ENCODE measurements at regions not wholly inside any gene's neighbourhood (a gene's known extent, or its start where the extent isn't known, plus 50 kb on each side); places are given as distances from the start of the nearest gene placed in this dataset.
"Not testable (repeated sequence)": the region's sequence is repeated elsewhere in the genome, so short reads cannot be mapped to it uniquely, and the experiment has no call there.

DNA sequence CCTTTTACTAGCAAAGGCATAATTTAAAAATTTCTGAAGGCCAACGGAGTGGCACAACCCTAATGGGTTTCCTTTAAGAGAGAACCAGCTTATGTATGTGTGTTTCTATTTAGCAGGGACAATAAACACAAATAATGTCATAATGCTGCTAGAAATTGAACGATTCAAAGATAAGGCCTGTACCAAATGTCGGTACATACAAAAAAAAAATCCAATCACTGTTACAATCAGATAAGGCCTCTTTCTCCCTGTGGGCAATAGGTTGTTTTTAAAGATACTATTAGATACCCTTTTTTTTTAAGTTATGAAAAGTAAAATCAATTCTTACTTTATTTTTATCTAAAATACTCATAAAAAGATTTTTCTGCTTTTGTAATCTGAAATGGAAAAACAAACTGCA lies 821.0 kb downstream of the PRELID2 start:
- DNase-seq (ENCODE audit: low read depth): no peak
- H3K4me3 ChIP-seq (ENCODE audit: insufficient read depth, low read depth, low read length): no peak overlapping the region
- H3K9ac ChIP-seq (ENCODE audit: low read length): no peak overlapping the region
- Mint-ChIP-seq H3K27ac (ENCODE audit: unreplicated experiment) (no peak overlapping the region), H3K4me3 (ENCODE audit: unreplicated experiment) (no peak overlapping the region), H3K27me3 (ENCODE audit: low read depth, unreplicated experiment) (no peaks in the 10 kb centered on the region), H3K9me3 (ENCODE audit: unreplicated experiment) (no peaks in the 10 kb centered on the region), H3K36me3 (ENCODE audit: low read depth, unreplicated experiment) (no peaks in the 10 kb centered on the region), H3K4me1 (ENCODE audit: low read depth, unreplicated experiment) (no peaks in the 10 kb centered on the region)
- no peaks in the 10 kb centered on the region for H3K4me1 ChIP-seq (ENCODE audit: insufficient read depth, low read length)
- H3K9me3 ChIP-seq (ENCODE audit: insufficient read depth, low read depth, low read length): no peaks in the 10 kb centered on the region
- no peaks in the 10 kb centered on the region for H3K79me2 ChIP-seq (ENCODE audit: insufficient read depth, low read length)
- no peaks in the 10 kb centered on the region for H4K20me1 ChIP-seq (ENCODE audit: insufficient read depth, low read length)
- FAIRE-seq: no peak
- H3K36me3 ChIP-seq (ENCODE audit: insufficient read depth, low read length): no peaks in the 10 kb centered on the region
- H3K27ac ChIP-seq (ENCODE audit: low read depth, low read length): no peak overlapping the region
- no peak overlapping the region for H2AFZ ChIP-seq (ENCODE audit: low read depth, low read length)
- no peaks in the 10 kb centered on the region for H3K27me3 ChIP-seq (ENCODE audit: insufficient read depth, low read length)
- no peak for TF ChIP-seq EZH2 (IDR thresholded peaks at IDR 0.05; ENCODE audit: insufficient read depth, low read length)
- H3K4me2 ChIP-seq (ENCODE audit: low read length): no peak overlapping the region

- no peak overlapping the region for H3K27ac Mint-ChIP-seq (ENCODE audit: unreplicated experiment)
- H3K79me2 ChIP-seq (ENCODE audit: insufficient read depth, low read length): no peaks in the 10 kb centered on the region
- H3K4me2 ChIP-seq (ENCODE audit: low read length): no peak overlapping the region
- H3K27me3 ChIP-seq (ENCODE audit: insufficient read depth, low read length): no peaks in the 10 kb centered on the region
- H3K9ac ChIP-seq (ENCODE audit: low read length): no peak overlapping the region
- no peaks in the 10 kb centered on the region for H3K4me1 ChIP-seq (ENCODE audit: insufficient read depth, low read length)
- no peak overlapping the region for H2AFZ ChIP-seq (ENCODE audit: low read depth, low read length)
- FAIRE-seq (no peak), DNase-seq (ENCODE audit: low read depth) (no peak)
- H3K4me3 ChIP-seq (ENCODE audit: insufficient read depth, low read depth, low read length): no peak overlapping the region
- no peaks in the 10 kb centered on the region for H3K27me3 Mint-ChIP-seq (ENCODE audit: low read depth, unreplicated experiment)
- H3K36me3 ChIP-seq (ENCODE audit: insufficient read depth, low read length): no peaks in the 10 kb centered on the region
- H3K9me3 Mint-ChIP-seq (ENCODE audit: unreplicated experiment): no peaks in the 10 kb centered on the region
- no peaks in the 10 kb centered on the region for H3K4me1 Mint-ChIP-seq (ENCODE audit: low read depth, unreplicated experiment)
- H3K4me3 Mint-ChIP-seq (ENCODE audit: unreplicated experiment): no peak overlapping the region
- H3K27ac ChIP-seq (ENCODE audit: low read depth, low read length): no peak overlapping the region
- no peaks in the 10 kb centered on the region for H4K20me1 ChIP-seq (ENCODE audit: insufficient read depth, low read length)
- H3K36me3 Mint-ChIP-seq (ENCODE audit: low read depth, unreplicated experiment): no peaks in the 10 kb centered on the region
- no peaks in the 10 kb centered on the region for H3K9me3 ChIP-seq (ENCODE audit: insufficient read depth, low read depth, low read length)
- TF ChIP-seq, protein P1, sequence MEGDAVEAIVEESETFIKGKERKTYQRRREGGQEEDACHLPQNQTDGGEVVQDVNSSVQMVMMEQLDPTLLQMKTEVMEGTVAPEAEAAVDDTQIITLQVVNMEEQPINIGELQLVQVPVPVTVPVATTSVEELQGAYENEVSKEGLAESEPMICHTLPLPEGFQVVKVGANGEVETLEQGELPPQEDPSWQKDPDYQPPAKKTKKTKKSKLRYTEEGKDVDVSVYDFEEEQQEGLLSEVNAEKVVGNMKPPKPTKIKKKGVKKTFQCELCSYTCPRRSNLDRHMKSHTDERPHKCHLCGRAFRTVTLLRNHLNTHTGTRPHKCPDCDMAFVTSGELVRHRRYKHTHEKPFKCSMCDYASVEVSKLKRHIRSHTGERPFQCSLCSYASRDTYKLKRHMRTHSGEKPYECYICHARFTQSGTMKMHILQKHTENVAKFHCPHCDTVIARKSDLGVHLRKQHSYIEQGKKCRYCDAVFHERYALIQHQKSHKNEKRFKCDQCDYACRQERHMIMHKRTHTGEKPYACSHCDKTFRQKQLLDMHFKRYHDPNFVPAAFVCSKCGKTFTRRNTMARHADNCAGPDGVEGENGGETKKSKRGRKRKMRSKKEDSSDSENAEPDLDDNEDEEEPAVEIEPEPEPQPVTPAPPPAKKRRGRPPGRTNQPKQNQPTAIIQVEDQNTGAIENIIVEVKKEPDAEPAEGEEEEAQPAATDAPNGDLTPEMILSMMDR (IDR thresholded peaks at IDR 0.05; ENCODE audit: insufficient read depth, low read depth, low read length): no peak
- no peak for TF ChIP-seq EZH2 (IDR thresholded peaks at IDR 0.05; ENCODE audit: insufficient read depth, low read length)
Measured at GRCh38 chr5:145010834-145011233, 824.3 kb downstream of the PRELID2 start.

DNA sequence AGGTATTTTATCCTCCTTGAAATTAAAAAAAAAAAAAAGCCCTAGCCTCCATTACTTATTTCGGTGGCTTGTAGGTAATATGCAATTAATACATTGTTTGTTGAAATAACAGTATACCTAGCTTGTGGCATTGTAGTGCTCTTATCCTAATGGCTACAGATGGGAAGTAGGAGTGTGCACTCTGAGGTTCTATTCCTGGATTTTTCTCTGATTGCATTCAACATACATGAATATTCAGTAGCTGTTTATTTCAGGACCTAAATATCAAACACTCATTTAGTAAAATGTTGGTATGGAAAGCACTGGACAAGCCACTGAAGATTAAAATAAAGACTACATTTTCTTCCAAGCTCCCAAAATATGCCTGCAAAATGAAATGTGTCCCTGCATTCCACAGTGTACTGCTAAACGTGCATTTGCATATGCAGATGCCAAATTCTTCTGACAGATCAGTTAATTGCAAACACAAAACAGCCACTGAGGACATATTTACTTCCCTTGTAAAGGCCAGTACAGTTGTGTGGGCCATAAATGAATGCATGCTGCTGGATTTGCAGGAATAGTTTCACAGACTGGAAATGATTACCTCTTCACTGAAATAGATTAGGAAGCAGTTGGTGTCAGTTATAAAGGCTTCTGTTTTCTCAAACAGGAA lies 826.1 kb downstream of the PRELID2 start:
- DNase-seq (ENCODE audit: low read depth) (no peak), FAIRE-seq (no peak)
- H3K9ac ChIP-seq (ENCODE audit: low read length): no peak overlapping the region
- TF ChIP-seq EZH2 (IDR thresholded peaks at IDR 0.05; ENCODE audit: insufficient read depth, low read length): no peak
- TF ChIP-seq, protein P1 (IDR thresholded peaks at IDR 0.05; ENCODE audit: insufficient read depth, low read depth, low read length): no peak
- H3K27ac ChIP-seq (ENCODE audit: low read depth, low read length): no peak overlapping the region
- no peak overlapping the region for H3K4me3 Mint-ChIP-seq (ENCODE audit: unreplicated experiment)
- H2AFZ ChIP-seq (ENCODE audit: low read depth, low read length): no peak overlapping the region
- H3K79me2 ChIP-seq (ENCODE audit: insufficient read depth, low read length): no peaks in the 10 kb centered on the region
- no peak overlapping the region for H3K4me2 ChIP-seq (ENCODE audit: low read length)
- H3K36me3 Mint-ChIP-seq (ENCODE audit: low read depth, unreplicated experiment): no peaks in the 10 kb centered on the region
- no peak overlapping the region for H3K4me3 ChIP-seq (ENCODE audit: insufficient read depth, low read depth, low read length)
- H4K20me1 ChIP-seq (ENCODE audit: insufficient read depth, low read length): no peaks in the 10 kb centered on the region
- no peaks in the 10 kb centered on the region for H3K9me3 Mint-ChIP-seq (ENCODE audit: unreplicated experiment)
- no peaks in the 10 kb centered on the region for H3K36me3 ChIP-seq (ENCODE audit: insufficient read depth, low read length)
- no peaks in the 10 kb centered on the region for H3K9me3 ChIP-seq (ENCODE audit: insufficient read depth, low read depth, low read length)
- H3K4me1 ChIP-seq (ENCODE audit: insufficient read depth, low read length): no peaks in the 10 kb centered on the region
- no peaks in the 10 kb centered on the region for H3K4me1 Mint-ChIP-seq (ENCODE audit: low read depth, unreplicated experiment)
- no peak overlapping the region for H3K27ac Mint-ChIP-seq (ENCODE audit: unreplicated experiment)
- H3K27me3 Mint-ChIP-seq (ENCODE audit: low read depth, unreplicated experiment): no peaks in the 10 kb centered on the region
- no peaks in the 10 kb centered on the region for H3K27me3 ChIP-seq (ENCODE audit: insufficient read depth, low read length)

DNA sequence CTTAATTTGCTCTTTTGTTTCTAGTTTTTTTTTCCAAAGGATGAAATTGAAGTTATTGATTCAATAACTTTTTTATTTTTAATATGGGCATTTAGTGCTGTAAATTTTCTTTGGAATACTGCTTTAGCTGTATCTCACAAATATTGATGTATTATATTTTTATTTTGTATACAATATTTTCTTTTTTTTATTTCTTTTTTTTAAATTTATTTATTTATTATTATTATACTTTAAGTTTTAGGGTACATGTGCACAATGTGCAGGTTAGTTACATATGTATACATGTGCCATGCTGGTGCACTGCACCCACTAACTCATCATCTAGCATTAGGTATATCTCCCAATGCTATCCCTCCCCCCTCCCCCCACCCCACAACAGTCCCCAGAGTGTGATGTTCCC lies 823.7 kb downstream of the KCTD16 start:
- not testable (repeated sequence) for H3K36me3 ChIP-seq (ENCODE audit: insufficient read depth, low read length); H3K79me2 ChIP-seq (ENCODE audit: insufficient read depth, low read length); H2AFZ ChIP-seq (ENCODE audit: low read depth, low read length); H3K27me3 ChIP-seq (ENCODE audit: insufficient read depth, low read length); H3K4me2 ChIP-seq (ENCODE audit: low read length); H3K36me3 Mint-ChIP-seq (ENCODE audit: low read depth, unreplicated experiment); H3K4me1 ChIP-seq (ENCODE audit: insufficient read depth, low read length); DNase-seq (ENCODE audit: low read depth); H3K27ac ChIP-seq (ENCODE audit: low read depth, low read length); FAIRE-seq; H3K4me3 ChIP-seq (ENCODE audit: insufficient read depth, low read depth, low read length); H3K27me3 Mint-ChIP-seq (ENCODE audit: low read depth, unreplicated experiment); H4K20me1 ChIP-seq (ENCODE audit: insufficient read depth, low read length); H3K9ac ChIP-seq (ENCODE audit: low read length); H3K4me1 Mint-ChIP-seq (ENCODE audit: low read depth, unreplicated experiment); H3K27ac Mint-ChIP-seq (ENCODE audit: unreplicated experiment); H3K9me3 ChIP-seq (ENCODE audit: insufficient read depth, low read depth, low read length); H3K9me3 Mint-ChIP-seq (ENCODE audit: unreplicated experiment); H3K4me3 Mint-ChIP-seq (ENCODE audit: unreplicated experiment)

Data from astrocyte (in vitro differentiated cells and primary cell).